BE2C (cell line): ENCODE measurements at regions not wholly inside any gene's neighbourhood (a gene's known extent, or its start where the extent isn't known, plus 50 kb on each side); places are given as distances from the start of the nearest gene placed in this dataset.

Experiments used
- DNase-seq: peaks from one replicate; pipeline ENCODE4 v3.0.0-alpha.2; 2020
- H3K27me3 ChIP-seq: fragments of 250-450 bp; sonication (Bioruptor Pico); 2 replicates; pipeline ENCODE4 v1.5.1; 2020; ENCODE audit warnings: mild to moderate bottlenecking
- H3K36me3 ChIP-seq: fragments of 250-450 bp; sonication (Bioruptor Pico); 2 replicates; pipeline ENCODE4 v1.5.1; 2020; ENCODE audit warnings: mild to moderate bottlenecking
- H3K4me1 ChIP-seq: fragments of 250-450 bp; sonication (Bioruptor Pico); 2 replicates; pipeline ENCODE4 v1.5.1; 2020
- H3K4me3 ChIP-seq: 2 replicates; pipeline ENCODE4 v1.5.1; 2011; ENCODE audit warnings: low read depth, low read length
- H3K9me3 ChIP-seq: fragments of 250-450 bp; sonication (Bioruptor Pico); 2 replicates; pipeline ENCODE4 v1.5.1; 2020
- CTCF ChIP-seq: IDR thresholded peaks from 2 replicates; pipeline ENCODE4 v1.5.1; 2012; ENCODE audit warnings: mild to moderate bottlenecking, low read depth, low read length

- Histone ChIP-seq H3K4me1 (peaks cover 9% of the 10 kb centered on the region), H3K27me3 (no peaks in the 10 kb centered on the region), H3K4me3 (no peak overlapping the region), H3K9me3 (no peaks in the 10 kb centered on the region), H3K36me3 (no peaks in the 10 kb centered on the region)
- TF ChIP-seq CTCF: no peak
- DNase-seq: no peak
These were observed 629.1 kb downstream of the LIG4 start for GRCh38 chr13:107586216-107586615.

- Histone ChIP-seq H3K4me1 (peaks cover 7% of the 10 kb centered on the region), H3K36me3 (no peaks in the 10 kb centered on the region), H3K9me3 (no peaks in the 10 kb centered on the region), H3K4me3 (no peak overlapping the region), H3K27me3 (no peaks in the 10 kb centered on the region)
- peak; percentile 36 for DNase-seq
- TF ChIP-seq CTCF: no peak
These were observed 629.7 kb downstream of the LIG4 start for GRCh38 chr13:107585469-107586180.

GRCh38 chr13:107582171-107582570, 633.2 kb downstream of the LIG4 start:
- Histone ChIP-seq H3K27me3 (no peaks in the 10 kb centered on the region), H3K4me3 (no peak overlapping the region), H3K36me3 (no peaks in the 10 kb centered on the region), H3K4me1 (peaks cover 7% of the 10 kb centered on the region), H3K9me3 (no peaks in the 10 kb centered on the region)
- DNase-seq: no peak
- no peak for TF ChIP-seq CTCF

- H3K36me3 ChIP-seq: no peaks in the 10 kb centered on the region
- no peak for TF ChIP-seq CTCF
These were observed 634.5 kb downstream of the LIG4 start for GRCh38 chr13:107580741-107581412.

GRCh38 chr13:107576430-107576829, 638.9 kb downstream of the LIG4 start:
- DNase-seq: no peak
- Histone ChIP-seq H3K27me3 (no peaks in the 10 kb centered on the region), H3K4me1 (peaks cover 25% of the 10 kb centered on the region), H3K36me3 (no peaks in the 10 kb centered on the region), H3K4me3 (no peak overlapping the region), H3K9me3 (no peaks in the 10 kb centered on the region)
- no peak for TF ChIP-seq CTCF

More at GRCh38 chr13:107580741-107581412, 634.5 kb downstream of the LIG4 start:
- Histone ChIP-seq H3K27me3 (no peaks in the 10 kb centered on the region), H3K4me3 (no peak overlapping the region), H3K4me1 (peaks cover 7% of the 10 kb centered on the region), H3K9me3 (no peaks in the 10 kb centered on the region)
- no peak for DNase-seq
